ENCODE measurements at regions not wholly inside any gene's neighbourhood (a gene's known extent, or its start where the extent isn't known, plus 50 kb on each side); places are given as distances from the start of the nearest gene placed in this dataset.

- DNase-seq (ENCODE audit: low read depth in 1 of 2, low spot score in 2 of 2) (peak in 1 of 2 experiments; percentile 49), FAIRE-seq (no peak)
- H2AFZ ChIP-seq (ENCODE audit: low read length): no peak overlapping the region
- H2AK5ac ChIP-seq (ENCODE audit: low read depth, low read length): no peak overlapping the region
- H3K27me3 ChIP-seq (replicated peaks in 1 of 4; ENCODE audit: control insufficient read depth in 3 of 4, extremely low read depth in 1 of 4, insufficient read depth in 3 of 4, low read length in 3 of 4): peaks cover 0 to 9% (median 6%) of the 10 kb centered on the region in 4 experiments; a peak in 5 of 7 replicates
- peak overlapping the region; percentile 51 for H4K8ac ChIP-seq (ENCODE audit: extremely low read depth, insufficient read depth, low read length)
- H3K79me2 ChIP-seq (ENCODE audit: control insufficient read depth in 1 of 2, insufficient read depth in 2 of 2, low read length in 2 of 2): no peaks in the 10 kb centered on the region
- no peak overlapping the region; the same call in 1 of the 2 replicates for H2BK12ac ChIP-seq (ENCODE audit: low read depth, low read length)
- no peak overlapping the region for H3K23ac ChIP-seq (ENCODE audit: insufficient read length)
- H3K4me1 ChIP-seq (replicated peaks in 1 of 4; ENCODE audit: control insufficient read depth in 3 of 4, insufficient read depth in 4 of 4, low read length in 3 of 4): no peaks in the 10 kb centered on the region; a peak in 2 of 7 replicates
- no peak overlapping the region for H3K4ac ChIP-seq (replicated peaks; ENCODE audit: insufficient read length, low read depth, low read length)
- no peak overlapping the region for H4K5ac ChIP-seq (ENCODE audit: insufficient read length, low read depth, low read length)
- peak overlapping the region; percentile 6 to 52; a peak in 2 of 4 replicates for H3K4me2 ChIP-seq (ENCODE audit: insufficient read depth in 1 of 2, low read depth in 2 of 2, low read length in 2 of 2)
- no peaks in the 10 kb centered on the region for H4K20me1 ChIP-seq (replicated peaks in 1 of 2; ENCODE audit: control insufficient read depth in 1 of 2, insufficient read depth in 2 of 2, low read length in 2 of 2)
- H3K14ac ChIP-seq (ENCODE audit: insufficient read length): no peak overlapping the region
- H3K9me3 ChIP-seq (ENCODE audit: insufficient read depth in 2 of 2, low read depth in 1 of 2, low read length in 1 of 2): no peaks in the 10 kb centered on the region; a peak in 1 of 4 replicates
- no peak overlapping the region for H3K56ac ChIP-seq (replicated peaks; ENCODE audit: insufficient read length, low read depth, low read length)
- H3K9ac ChIP-seq (replicated peaks in 1 of 4; ENCODE audit: extremely low read depth in 1 of 4, low read depth in 3 of 4, low read length in 3 of 4): no peak overlapping the region
- H3K27ac ChIP-seq (ENCODE audit: low read depth, low read length): no peak overlapping the region
- CTCF ChIA-PET (ENCODE audit: partially characterized antibody): interaction anchor here (1.0 to 1.1 kb wide), 3 partner anchors 8 to 203 kb away, joined by 3 read pairs; no protein-coding TSS in a partner anchor
- no peak overlapping the region for H2BK15ac ChIP-seq (ENCODE audit: low read length)
- no peak overlapping the region for H2BK5ac ChIP-seq (ENCODE audit: low read depth, low read length)
- no peak overlapping the region for H3K18ac ChIP-seq (ENCODE audit: extremely low read depth, low read length)
- peaks cover 2% of the 10 kb centered on the region; the same call in 1 of the 2 replicates for H3K23me2 ChIP-seq (ENCODE audit: low read depth, low read length)
- no peak overlapping the region for H2BK20ac ChIP-seq (ENCODE audit: low read length)
- WGBS, 2 experiments (ENCODE audit: extremely low coverage in 1 of 2, insufficient coverage in 1 of 2, insufficient read length in 1 of 2, insufficient replicate concordance in 2 of 2, low coverage in 1 of 2, low lambda C conversion rate in 2 of 2, missing lambda C conversion rate in 1 of 2): 91% methylated on average over 60 of the region's 79 CpGs; no CpG with 5 or more reads in 1 of the 2 experiments
- H2BK120ac ChIP-seq (replicated peaks; ENCODE audit: low read depth, low read length): no peak overlapping the region
- peak overlapping the region in 1 of 4 experiments; percentile 8; a peak in 2 of 8 replicates for H3K4me3 ChIP-seq (ENCODE audit: extremely low read depth in 1 of 4, insufficient read depth in 2 of 4, low read depth in 3 of 4, low read length in 4 of 4)
- H4K91ac ChIP-seq (replicated peaks; ENCODE audit: insufficient read length, low read length): no peak overlapping the region
- no peak for TF ChIP-seq CTBP2 (IDR thresholded peaks at IDR 0.05; ENCODE audit: borderline replicate concordance, insufficient read depth, insufficient read length, low read length)
- peak; percentile 83 for TF ChIP-seq MAX (IDR thresholded peaks at IDR 0.05)
- TF ChIP-seq E2F6 (IDR thresholded peaks at IDR 0.05): peak; percentile 65
- H3K79me1 ChIP-seq (ENCODE audit: low read depth, low read length): no peaks in the 10 kb centered on the region
- H3K36me3 ChIP-seq (ENCODE audit: control insufficient read depth in 2 of 4, insufficient read depth in 4 of 4, low read length in 3 of 4): no peaks in the 10 kb centered on the region
- POLR2A ChIA-PET (ENCODE audit: partially characterized antibody): interaction anchor here (1.2 to 1.8 kb wide), 5 partner anchors 24 to 69 kb away, joined by 3 to 7 read pairs (median 3); partner anchors contain the start of gene EIF5
Observed at GRCh38 chr14:103273745-103274615, 60.1 kb upstream of the EIF5 start.
